GM18502 (cell line): ENCODE measurements at regions not wholly inside any gene's neighbourhood (a gene's known extent, or its start where the extent isn't known, plus 50 kb on each side); places are given as distances from the start of the nearest gene placed in this dataset.
"Not testable (repeated sequence)": the region's sequence is repeated elsewhere in the genome, so short reads cannot be mapped to it uniquely, and the experiment has no call there.

Experiments
- ATAC-seq: cut with Tn5 transposase; IDR thresholded peaks from one replicate; pipeline ENCODE4 v1.9.1; 2021; ENCODE audit warnings: mild to moderate bottlenecking; ENCODE audit not compliant: unreplicated experiment, poor library complexity

DNA sequence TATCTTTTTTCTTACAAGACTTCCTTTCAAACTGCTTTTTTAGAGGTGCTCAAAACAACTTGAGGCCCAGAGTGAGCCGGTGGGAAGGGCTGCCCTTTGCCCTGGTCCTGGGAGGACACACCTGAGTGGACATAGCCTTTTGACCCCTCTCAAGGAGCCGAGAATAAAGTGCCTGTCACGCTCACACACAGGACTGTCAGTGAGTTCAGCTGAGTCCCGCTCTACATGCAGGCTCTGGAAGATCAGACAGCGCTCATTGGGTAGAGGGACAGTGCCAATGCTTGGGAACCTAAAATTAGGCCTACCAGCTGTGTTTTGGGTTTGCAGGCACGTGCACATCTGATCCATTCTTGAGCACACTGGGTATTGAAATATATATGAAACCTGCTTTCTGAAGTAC lies 387.8 kb downstream of the CD83 start:
- ATAC-seq: no peak

DNA sequence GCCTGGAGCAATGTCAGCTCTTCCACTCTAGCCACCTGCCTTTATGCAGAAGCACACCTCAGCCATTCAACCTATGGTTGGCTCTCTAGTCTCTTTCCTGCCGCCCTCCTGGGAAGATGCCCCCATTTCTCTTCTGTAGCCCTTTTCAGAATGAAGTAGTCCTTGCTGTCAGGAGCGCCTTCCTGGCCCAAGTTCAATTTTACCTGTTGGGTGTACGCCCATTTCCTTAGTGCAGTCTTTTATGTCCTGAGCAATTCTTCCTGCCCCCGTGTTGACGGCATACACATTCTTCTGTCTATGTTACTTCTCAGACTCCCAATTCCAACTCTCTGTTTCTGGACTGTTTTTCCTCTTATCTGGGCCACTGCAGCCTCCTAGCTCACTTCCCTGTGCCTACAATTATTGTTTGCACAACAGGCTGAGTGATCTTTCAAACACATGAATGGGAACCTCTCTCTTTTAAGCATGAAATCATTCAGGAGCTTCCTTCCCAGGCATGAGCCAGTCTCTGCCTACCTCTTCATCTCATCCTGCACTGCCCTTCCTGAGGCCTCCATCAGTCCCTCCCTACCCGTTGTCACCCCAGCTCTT lies 389.2 kb downstream of the CD83 start:
- ATAC-seq: no peak

DNA sequence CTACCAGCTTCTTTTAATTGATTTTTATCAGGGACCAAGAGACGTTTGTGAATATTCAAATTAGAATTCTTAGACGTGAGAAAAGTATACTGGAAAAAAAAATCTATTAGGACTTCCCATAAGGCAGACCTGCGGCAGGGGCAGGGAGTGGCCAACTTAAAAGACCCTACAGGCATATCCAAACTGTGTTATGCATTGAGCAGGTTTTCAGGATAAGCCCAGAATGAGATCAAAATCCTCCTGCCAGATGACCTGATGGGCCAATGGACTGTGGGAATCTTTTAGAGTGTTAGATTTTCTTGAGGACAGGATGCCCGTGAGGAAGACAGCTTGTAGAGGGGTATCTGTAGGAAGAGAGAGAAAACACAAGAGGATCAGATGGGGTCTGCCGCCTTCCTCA lies 391.5 kb downstream of the CD83 start:
- ATAC-seq: no peak

DNA sequence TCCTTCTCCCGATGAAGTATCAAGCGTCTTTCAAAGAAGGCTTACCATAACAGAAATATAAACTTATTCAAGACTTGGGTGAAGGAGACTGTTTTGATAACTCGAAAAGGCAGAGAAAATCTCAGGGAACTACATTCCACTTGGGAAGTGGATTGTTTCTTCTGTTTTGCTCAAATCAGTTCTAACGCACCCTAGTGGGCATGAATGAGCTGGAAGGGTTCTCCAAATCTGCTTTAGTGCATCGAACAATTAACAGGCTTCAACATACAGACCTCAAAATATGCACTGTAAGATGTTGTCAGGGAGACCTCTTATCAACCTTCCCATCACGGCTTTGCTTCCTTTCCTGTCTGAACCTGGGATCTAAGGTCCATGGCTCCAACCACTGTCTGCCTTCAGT lies 392.5 kb downstream of the CD83 start:
- ATAC-seq: no peak

DNA sequence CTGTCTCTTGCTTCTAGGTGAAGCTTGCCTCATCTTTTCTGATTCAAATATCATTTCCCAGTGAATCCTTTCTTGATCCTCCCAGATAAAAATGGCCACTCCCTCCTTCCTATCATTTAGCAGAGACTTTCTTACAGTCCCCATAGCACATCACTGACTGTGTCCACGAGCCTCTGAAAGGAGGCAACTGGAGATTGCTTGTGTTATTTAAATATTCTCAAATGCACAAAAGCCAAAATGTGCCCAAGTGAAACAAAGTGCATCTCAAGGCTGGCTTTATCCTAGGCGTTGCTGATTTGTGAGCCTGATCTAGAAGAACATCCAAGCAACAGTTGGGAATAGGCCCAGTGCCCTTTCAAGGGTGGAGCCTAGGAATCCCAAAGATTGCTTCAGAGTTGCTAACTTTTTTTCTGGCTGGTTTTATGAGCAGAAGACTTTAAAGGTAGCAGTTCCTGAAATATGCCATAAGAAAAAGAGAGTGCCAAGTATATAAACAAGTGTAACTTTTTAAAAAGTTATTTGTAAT lies 393.6 kb downstream of the CD83 start:
- no peak for ATAC-seq

DNA sequence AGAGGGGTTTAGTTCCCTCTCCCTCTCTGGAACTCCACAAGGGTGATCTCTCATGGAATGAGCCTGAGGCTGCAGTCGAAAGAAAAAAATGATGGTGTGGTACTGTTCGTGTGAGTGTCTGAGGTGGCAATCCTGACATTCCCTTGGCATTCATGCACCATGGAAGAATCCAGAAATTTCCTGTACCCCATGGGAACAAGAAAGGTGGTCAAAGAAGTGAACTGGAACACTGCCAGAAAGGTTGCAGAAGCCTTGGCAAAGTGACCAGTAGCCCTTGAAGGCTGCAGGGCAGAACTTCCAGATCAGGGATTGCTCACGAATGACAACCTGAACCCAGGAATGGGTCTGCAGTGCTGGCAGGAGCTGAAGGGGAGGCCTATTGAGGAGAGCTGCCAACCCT lies 394.7 kb downstream of the CD83 start:
- no peak for ATAC-seq

DNA sequence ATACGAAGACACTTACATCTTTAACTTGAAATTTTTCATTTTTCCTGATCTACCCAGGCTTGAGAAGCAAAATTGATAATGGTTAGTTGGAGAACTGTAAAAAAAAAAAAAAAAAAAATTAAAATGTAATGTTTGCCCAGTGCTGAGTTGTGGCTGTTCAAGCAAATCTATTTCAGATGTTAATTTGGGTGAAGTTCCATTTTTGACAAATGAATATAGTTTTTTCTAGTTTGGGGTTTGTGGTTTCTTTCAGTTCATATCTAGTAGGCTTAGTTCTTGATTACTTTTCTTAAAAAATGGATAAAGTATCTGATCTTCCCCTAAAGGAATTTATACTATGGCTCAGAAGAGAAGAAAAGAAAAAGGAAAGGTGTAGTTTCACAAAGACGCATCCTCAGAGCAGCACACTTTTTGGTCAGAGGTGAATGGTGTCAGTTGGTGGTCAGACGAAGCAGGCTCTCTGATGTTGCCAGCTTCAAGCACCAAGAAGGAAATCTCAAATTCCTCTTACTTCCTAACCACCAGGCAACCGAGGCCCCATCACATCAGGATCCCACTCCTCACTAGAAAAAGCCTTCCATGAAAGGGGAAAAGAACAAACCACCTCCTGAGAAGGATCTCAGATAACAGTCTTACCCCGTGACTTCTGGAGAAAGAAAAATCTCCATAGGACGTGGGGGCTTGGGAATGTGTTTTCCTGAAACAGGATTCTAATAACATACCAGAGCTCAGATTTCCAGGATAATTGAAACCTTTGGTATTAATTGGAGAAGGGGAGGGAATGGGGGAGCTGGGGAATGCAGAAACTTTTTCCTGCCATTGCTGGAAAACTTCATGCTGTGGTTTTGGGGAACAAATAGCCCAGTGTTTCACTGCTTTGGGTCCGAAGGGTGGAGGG lies 396.2 kb downstream of the CD83 start:
- no peak for ATAC-seq

DNA sequence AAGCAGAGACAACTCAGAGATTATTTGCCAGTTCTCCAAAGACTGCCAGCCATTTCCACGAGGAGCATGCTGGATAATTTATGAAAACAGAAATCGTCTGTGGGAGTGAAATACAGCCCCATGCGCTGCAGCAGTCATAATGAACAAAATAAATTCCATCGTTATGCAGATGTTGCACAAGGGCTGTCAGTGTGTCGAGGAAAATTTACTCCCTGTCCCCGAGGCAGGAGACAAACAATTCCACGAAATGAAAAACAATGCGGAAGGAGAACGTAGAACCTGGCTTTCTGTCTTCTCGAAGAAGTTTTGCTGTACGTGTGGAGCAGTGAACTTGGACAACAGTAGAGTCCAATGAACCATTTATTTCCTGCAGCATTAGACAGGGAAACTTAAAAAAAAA lies 399.4 kb downstream of the CD83 start:
- no peak for ATAC-seq

DNA sequence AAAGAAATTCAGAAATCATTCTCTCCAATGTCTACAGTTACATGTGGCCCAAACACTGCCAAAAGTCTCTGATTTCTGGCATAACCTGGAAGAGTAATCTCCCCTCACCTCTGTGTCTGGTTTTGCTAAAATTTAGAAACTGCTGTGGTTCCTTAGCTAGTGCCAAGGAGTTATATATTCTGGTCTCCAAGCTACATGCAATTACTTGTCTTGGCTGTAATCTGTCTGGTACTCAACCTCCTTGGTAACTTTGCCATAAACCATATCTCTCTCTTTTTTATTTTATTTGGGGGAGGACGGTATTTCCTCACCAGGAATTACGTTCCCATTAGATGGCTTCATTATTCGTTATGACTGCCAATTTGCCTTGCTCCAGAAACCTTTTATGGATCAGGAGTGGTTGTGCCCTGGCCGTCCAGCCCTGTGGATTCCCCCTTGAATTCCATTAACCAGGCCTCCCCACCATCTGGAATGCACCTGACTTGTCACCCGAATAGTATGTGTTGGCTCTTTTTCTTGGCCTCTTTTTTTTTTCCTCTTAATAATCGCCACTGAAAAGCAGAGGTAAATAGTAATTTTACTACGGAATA lies 400.0 kb downstream of the CD83 start:
- no peak for ATAC-seq

DNA sequence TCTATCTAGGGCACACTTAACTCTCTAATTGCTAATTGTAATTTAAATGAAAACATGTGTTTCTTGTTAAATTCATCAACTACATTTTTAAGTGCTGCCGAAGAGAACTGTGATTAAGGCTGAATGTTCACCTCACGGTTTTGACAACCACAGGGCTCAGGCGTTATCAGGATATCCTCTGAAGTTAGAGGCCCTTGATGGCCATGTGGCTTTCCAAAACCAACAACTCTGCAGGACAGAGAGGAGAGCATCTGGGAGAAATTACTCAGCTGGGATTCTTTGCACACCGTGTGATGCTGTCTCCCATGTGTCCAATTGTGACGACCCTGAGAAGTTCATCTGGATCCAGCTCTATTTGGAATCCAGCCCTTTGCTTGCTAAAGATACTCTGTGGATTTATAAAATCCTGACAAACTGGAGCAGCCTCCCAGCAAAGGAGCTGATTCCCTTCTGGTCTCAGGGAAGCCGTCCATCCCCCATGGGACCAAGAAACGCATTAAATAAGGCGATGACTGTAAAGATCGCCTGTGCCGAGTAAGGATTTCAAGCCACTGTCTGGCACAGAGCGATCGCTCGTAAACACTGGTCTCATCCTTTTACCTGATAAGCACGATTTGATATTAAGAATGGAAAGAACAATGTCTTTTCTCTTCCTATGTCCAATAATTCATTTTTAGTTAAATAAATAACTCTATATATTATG lies 401.1 kb downstream of the CD83 start:
- ATAC-seq: no peak

DNA sequence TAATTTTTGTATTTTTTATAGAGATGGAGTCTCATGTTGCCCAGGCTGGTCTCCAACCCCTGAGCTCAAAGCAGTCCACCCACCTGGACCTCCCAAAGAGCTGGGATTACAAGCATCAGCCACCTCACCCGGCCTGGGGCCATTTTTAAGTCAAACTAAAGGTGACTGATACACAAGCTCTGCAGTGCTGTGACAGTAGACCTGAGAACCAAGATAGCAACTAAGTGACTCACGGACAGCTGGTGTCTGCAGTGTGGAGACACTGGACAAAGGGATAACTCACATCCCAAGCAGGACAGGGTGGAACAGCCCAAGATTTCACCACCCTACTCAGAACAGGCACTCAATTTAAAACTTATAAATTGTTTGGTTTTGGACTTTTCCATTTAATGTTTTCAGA lies 402.5 kb downstream of the CD83 start:
- no peak for ATAC-seq

DNA sequence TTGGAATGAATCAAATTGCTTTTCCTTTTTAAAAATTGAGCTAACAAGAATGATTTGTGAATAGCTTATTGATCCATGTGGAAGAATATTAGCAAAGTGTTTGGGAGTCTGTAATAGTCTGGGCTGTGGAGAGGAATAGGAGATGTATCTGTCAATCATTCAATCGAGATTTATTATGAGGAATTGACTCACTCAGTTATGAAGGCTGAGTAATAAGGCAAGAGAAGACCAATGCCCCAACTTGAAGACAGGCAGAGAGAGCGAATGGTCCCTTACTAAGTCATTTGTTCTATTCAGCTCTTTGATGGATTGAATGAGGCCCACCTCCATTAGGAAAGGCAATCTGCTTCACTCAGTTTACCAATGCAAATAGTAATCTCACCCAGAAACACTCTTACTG lies 403.0 kb downstream of the CD83 start:
- ATAC-seq: no peak

DNA sequence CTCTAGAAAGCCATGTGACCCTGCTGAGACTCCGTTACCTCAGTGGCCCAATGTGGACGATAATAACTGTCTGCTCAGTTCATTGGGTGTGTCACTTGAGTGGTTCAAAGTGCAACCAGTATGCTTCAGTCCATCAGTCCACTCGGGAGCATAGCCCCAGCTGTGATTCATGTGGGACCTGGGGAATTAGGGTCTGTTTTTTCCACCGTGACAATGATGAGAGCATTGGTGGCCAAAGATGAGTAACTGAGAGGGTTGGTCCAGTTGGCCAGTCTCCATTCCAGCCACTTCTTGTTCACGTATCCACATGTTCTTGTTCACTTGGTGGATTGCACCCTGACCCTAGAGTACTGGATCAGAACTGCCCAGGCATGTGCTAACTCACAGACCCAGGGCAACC lies 403.6 kb downstream of the CD83 start:
- ATAC-seq: no peak

DNA sequence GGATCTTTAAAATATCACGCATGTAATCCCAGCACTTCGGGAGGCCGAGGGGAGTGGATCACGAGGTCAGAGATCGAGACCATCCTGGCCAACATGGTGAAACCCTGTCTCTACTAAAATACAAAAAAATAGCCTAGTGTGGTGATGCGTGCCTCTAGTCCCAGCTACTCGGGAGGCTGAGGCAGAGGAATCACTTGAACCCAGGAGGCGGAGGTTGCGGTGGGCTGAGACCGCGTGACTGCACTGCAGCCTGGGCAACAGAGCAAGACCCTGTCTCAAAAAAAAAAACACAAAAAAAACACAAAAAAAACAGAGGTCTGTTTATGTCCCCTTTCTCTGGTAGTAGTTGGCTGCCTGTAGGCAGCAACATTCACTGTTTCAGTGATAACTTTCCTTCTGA lies 404.3 kb downstream of the CD83 start:
- not testable (repeated sequence) for ATAC-seq

DNA sequence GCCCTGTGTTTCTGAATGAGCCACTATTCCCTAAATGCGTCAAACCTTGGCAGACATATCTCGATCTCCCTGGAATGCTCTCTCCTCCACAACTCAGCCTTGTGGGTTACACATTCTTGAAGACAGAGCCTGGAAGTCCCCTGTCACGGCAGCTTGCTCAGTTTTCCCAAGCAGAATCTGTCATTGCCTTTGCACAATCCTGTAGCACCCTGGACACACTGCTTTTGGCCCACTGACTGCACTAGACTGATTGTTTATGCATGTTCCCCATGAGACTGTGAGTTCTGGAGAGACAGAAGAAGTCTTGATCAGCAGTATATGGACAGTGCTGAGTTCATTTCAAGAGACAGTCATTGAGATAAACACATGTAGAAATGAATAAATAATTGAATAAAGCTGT lies 406.7 kb downstream of the CD83 start:
- no peak for ATAC-seq

DNA sequence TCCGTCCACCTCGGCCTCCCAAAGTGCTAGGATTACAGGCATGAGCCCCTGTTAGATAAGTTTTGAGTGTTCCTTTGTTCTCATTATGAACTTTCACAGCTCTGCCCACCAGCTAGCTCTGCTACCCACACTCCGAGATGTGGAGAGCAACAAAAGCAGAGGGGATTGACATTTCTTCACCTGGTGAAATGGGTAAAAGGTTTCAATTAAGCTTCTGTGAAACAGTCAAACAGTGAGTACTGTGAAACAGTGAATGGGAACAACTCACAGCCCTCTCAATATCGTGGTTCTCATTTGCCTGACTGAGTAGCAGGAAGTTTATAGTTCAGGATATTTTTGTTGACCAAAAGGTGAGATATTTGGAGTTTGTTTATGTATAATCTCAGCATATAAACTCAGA lies 412.8 kb downstream of the CD83 start:
- ATAC-seq: no peak

DNA sequence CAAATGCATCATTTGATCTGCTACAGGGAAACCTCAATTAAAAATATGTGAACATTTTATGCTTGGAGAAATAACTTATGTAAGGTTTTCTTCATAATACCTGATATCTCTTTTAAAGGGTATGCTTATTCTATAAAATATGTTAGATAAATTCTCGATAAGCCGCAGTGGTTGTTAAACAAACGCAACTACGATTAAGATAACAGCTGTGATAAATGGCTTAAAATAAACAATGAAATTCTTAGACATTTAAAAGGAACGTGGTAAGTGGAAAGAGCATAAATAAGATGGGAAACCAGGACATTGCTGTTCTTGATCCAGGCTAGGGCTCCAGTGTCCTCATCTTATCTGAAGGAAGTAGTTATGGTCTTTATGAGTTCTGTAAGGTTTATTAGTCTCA lies 415.9 kb downstream of the CD83 start:
- ATAC-seq: no peak

DNA sequence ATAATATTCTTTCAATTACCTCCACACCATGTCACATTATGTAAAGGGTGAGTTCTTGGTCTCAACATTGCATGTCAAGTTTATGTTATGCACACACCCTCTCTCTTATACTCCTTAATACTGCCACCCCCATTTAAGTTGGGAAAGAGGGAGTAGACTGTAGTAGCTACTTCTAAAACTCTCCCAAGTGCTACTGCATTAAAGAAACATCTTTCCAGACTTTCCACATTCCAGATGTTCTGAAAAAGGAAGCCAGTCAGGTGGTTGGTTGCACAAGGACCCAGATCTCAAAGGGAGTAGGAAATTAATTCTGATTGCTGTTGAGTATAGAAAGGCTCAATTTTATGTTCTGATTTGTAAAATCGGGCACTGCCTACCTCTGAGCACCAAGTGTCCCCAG lies 419.5 kb downstream of the CD83 start:
- ATAC-seq: no peak

DNA sequence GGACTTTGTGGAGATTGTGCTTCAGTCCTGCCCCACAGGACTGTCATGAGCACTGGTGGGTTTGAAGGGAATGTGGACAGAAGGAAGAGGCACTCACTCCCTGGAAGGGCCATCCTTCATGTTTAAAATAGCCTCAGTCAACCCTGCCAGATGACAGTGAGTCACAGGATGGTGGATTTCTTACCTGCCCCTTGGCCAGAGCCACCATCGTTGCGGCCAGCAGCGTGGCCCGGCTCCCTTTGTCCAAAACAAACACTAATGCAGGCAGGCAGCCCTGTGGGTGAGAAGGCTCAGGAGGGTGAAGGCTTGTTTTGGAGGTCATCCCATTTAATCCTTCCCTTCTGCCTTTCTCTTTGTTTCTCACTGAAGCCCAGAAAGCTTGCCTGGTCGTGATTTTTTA lies 422.7 kb downstream of the CD83 start:
- ATAC-seq: no peak

DNA sequence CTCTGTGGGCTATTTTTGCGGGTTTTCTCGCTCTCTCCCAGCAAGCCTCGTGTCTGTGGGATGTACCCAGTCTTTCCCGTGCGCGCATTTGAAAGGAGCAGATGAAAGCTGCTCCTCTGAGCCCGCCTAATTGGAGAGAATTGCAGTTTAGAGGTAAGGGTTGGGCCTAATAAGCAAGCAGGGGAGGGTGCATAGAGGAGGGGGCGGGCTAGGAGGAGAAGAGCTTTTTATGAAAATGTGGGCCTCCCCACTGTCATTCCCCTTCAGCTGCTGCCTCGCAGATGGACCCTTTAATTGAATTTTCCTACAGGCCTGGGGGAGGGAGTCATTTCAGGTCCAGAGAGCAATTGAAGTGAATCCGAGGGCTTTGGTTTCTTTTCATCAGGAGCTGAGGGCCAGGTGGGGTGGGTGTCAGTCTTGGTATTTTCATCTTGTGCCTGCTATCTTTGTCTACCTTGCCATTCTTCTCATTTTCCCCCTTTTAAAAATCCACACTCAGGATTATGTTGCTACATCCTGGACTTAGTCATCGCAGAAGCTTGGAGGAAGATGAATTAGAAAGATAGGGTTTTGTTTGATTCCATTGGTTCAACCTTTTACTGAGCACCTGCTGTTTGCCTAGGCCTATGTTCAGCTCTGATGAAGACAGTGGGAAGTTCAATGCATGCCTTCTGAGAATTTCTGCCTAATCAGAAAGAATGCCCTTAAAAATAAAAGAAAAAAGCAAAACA lies 423.4 kb downstream of the CD83 start:
- no peak for ATAC-seq
